Chondrocyte (in vitro differentiated cells): ENCODE measurements at regions not wholly inside any gene's neighbourhood (a gene's known extent, or its start where the extent isn't known, plus 50 kb on each side); places are given as distances from the start of the nearest gene placed in this dataset.

Source experiments
- DNase-seq: peaks from one replicate; pipeline ENCODE4 v3.0.0; 2021; ENCODE audit warnings: mixed read lengths, low spot score
- H3K27ac Mint-ChIP-seq: one replicate; pipeline ENCODE4 v1.8.0; 2021; ENCODE audit warnings: mild to moderate bottlenecking, moderate library complexity, mixed read lengths; ENCODE audit not compliant: unreplicated experiment
- H3K27me3 Mint-ChIP-seq: 2 replicates; pipeline ENCODE4 v1.8.0; 2021; ENCODE audit warnings: low read depth, mixed read lengths
- H3K36me3 Mint-ChIP-seq: 2 replicates; pipeline ENCODE4 v1.8.0; 2021; ENCODE audit warnings: low read depth, mixed read lengths
- H3K4me1 Mint-ChIP-seq: 2 replicates; pipeline ENCODE4 v1.8.0; 2021; ENCODE audit warnings: low read depth, mild to moderate bottlenecking, mixed read lengths
- H3K4me3 Mint-ChIP-seq: one replicate; pipeline ENCODE4 v1.8.0; 2021; ENCODE audit warnings: mild to moderate bottlenecking, moderate library complexity, mixed read lengths; ENCODE audit not compliant: unreplicated experiment
- H3K9me3 Mint-ChIP-seq: 2 replicates; pipeline ENCODE4 v1.8.0; 2021; ENCODE audit warnings: low read depth, mixed read lengths
- TF ChIP-seq, protein P1 (sequence below): fragments of 200-600 bp; sonication (generic); IDR thresholded peaks from 2 replicates; pipeline ENCODE4 v1.5.0; 2021; ENCODE audit warnings: antibody characterized with exemption, mild to moderate bottlenecking, moderate library complexity

DNA sequence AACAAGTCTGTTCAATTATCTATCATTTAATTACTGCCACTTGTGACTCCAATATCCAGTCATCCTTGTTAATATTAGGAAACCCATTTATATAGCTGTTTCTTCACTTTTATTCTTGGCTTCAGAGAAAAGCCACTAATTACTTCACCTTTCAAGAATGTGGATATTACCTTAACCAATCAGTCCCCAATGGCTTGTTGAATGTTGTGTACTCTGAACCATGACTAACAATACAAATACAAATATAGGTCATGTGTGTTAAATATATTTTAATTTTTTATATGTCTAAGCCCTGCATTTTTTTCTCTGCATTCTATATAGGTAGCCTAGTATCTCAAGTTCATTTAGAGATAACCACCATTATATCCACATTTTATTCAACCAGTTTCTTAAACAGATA, 1513.4 kb upstream of the AGA start:
- Mint-ChIP-seq H3K27me3 (no peaks in the 10 kb centered on the region), H3K9me3 (peaks cover 11% of the 10 kb centered on the region), H3K4me1 (no peaks in the 10 kb centered on the region), H3K36me3 (no peaks in the 10 kb centered on the region), H3K27ac (no peak overlapping the region), H3K4me3 (no peak overlapping the region)
- no peak for DNase-seq
- TF ChIP-seq, protein P1, sequence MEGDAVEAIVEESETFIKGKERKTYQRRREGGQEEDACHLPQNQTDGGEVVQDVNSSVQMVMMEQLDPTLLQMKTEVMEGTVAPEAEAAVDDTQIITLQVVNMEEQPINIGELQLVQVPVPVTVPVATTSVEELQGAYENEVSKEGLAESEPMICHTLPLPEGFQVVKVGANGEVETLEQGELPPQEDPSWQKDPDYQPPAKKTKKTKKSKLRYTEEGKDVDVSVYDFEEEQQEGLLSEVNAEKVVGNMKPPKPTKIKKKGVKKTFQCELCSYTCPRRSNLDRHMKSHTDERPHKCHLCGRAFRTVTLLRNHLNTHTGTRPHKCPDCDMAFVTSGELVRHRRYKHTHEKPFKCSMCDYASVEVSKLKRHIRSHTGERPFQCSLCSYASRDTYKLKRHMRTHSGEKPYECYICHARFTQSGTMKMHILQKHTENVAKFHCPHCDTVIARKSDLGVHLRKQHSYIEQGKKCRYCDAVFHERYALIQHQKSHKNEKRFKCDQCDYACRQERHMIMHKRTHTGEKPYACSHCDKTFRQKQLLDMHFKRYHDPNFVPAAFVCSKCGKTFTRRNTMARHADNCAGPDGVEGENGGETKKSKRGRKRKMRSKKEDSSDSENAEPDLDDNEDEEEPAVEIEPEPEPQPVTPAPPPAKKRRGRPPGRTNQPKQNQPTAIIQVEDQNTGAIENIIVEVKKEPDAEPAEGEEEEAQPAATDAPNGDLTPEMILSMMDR, result no peak

GRCh38 chr4:178958725-178959440, 1516.6 kb upstream of the AGA start:
- H3K27ac Mint-ChIP-seq, result no peak overlapping the region
- H3K4me1 Mint-ChIP-seq, result no peaks in the 10 kb centered on the region
- peaks cover 11% of the 10 kb centered on the region for H3K9me3 Mint-ChIP-seq
- TF ChIP-seq, protein P1, result no peak
- no peaks in the 10 kb centered on the region for H3K27me3 Mint-ChIP-seq
- no peak overlapping the region for H3K4me3 Mint-ChIP-seq
- no peaks in the 10 kb centered on the region for H3K36me3 Mint-ChIP-seq
- DNase-seq, result no peak

GRCh38 chr4:178963446-178964045, 1521.3 kb upstream of the AGA start:
- H3K4me1 Mint-ChIP-seq, result no peaks in the 10 kb centered on the region
- H3K36me3 Mint-ChIP-seq, result no peaks in the 10 kb centered on the region
- H3K27me3 Mint-ChIP-seq, result no peaks in the 10 kb centered on the region
- no peak overlapping the region for H3K4me3 Mint-ChIP-seq
- no peak for DNase-seq
- no peak overlapping the region for H3K27ac Mint-ChIP-seq
- H3K9me3 Mint-ChIP-seq, result peaks cover 8% of the 10 kb centered on the region
- TF ChIP-seq, protein P1, result no peak

DNA sequence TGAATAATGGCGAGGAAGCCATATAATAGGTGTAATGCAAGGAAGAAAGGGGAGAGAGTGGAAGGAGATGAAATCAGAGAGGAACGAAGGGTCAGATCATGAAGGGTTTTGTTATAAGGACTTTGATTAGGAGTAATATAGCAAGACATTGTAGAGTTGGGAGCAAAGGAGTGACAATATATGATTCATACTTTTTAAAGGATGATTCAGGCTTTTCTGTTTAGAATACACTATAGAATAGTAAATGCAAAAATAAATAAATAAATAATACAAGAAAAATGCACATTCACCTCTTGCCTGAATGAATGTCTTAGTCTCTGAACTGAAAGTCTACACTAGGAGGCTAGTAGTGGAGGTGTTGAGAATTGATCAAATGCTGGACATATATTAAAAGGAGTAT, 1524.4 kb upstream of the AGA start:
- no peak overlapping the region for H3K27ac Mint-ChIP-seq
- DNase-seq, result no peak
- H3K9me3 Mint-ChIP-seq, result peaks cover 8% of the 10 kb centered on the region
- H3K36me3 Mint-ChIP-seq, result no peaks in the 10 kb centered on the region
- H3K4me3 Mint-ChIP-seq, result no peak overlapping the region
- no peaks in the 10 kb centered on the region for H3K27me3 Mint-ChIP-seq
- TF ChIP-seq, protein P1, result no peak
- H3K4me1 Mint-ChIP-seq, result no peaks in the 10 kb centered on the region

- H3K27me3 Mint-ChIP-seq, result peaks cover 2% of the 10 kb centered on the region
- peaks cover 6% of the 10 kb centered on the region for H3K9me3 Mint-ChIP-seq
- DNase-seq, result no peak
- H3K4me3 Mint-ChIP-seq, result no peak overlapping the region
- H3K36me3 Mint-ChIP-seq, result no peaks in the 10 kb centered on the region
- no peaks in the 10 kb centered on the region for H3K4me1 Mint-ChIP-seq
- TF ChIP-seq, protein P1, result no peak
- H3K27ac Mint-ChIP-seq, result no peak overlapping the region
Measured at GRCh38 chr4:178970433-178971140, 1528.3 kb upstream of the AGA start.
